ENCODE measurements at regions not wholly inside any gene's neighbourhood (a gene's known extent, or its start where the extent isn't known, plus 50 kb on each side); places are given as distances from the start of the nearest gene placed in this dataset.

DNA sequence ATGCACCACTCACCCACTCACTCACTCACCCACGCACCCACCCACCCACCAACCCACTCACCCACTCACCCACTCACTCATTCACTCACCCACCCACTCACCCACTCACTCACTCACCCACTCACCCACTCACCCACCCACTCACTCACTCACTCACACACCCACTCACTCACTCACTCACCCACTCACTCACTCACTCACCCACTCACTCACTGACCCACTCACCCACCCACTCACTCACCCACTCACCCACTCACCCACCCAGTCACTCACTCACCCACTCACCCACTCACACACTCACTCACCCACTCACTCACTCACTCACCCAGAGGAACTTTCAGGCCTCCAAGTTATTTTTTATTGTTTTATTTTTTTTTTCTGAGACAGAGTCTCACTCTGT, 93.1 kb upstream of the MKI67 start:
- DNase-seq (ENCODE audit: insufficient read length, low spot score), result no peak
- TF ChIP-seq SPI1 (IDR thresholded peaks at IDR 0.05; ENCODE audit: low read depth, low read length) (no peak), POLR2AphosphoS5 (IDR thresholded peaks at IDR 0.05; ENCODE audit: low read depth, low read length) (no peak), TAF1 (IDR thresholded peaks at IDR 0.05; ENCODE audit: low read depth, low read length) (no peak), PAX5 (IDR thresholded peaks at IDR 0.05; ENCODE audit: insufficient read depth, low read length, severe bottlenecking) (no peak), POLR2A (IDR thresholded peaks at IDR 0.05; ENCODE audit: low read depth, low read length) (no peak), POU2F2 (IDR thresholded peaks at IDR 0.05; ENCODE audit: low read depth, low read length) (no peak)
- FAIRE-seq, result no peak

- TF ChIP-seq POLR2AphosphoS5 (IDR thresholded peaks at IDR 0.05; ENCODE audit: low read depth, low read length), result no peak
- no peak for TF ChIP-seq POU2F2 (IDR thresholded peaks at IDR 0.05; ENCODE audit: low read depth, low read length)
- no peak for TF ChIP-seq PAX5 (IDR thresholded peaks at IDR 0.05; ENCODE audit: insufficient read depth, low read length, severe bottlenecking)
- TF ChIP-seq POLR2A (IDR thresholded peaks at IDR 0.05; ENCODE audit: low read depth, low read length), result no peak
- TF ChIP-seq SPI1 (IDR thresholded peaks at IDR 0.05; ENCODE audit: low read depth, low read length), result no peak
- no peak for TF ChIP-seq TAF1 (IDR thresholded peaks at IDR 0.05; ENCODE audit: low read depth, low read length)
- no peak for FAIRE-seq
- no peak for DNase-seq (ENCODE audit: insufficient read length, low spot score)
Measured at GRCh38 chr10:128220021-128220420, 93.8 kb upstream of the MKI67 start.

DNA sequence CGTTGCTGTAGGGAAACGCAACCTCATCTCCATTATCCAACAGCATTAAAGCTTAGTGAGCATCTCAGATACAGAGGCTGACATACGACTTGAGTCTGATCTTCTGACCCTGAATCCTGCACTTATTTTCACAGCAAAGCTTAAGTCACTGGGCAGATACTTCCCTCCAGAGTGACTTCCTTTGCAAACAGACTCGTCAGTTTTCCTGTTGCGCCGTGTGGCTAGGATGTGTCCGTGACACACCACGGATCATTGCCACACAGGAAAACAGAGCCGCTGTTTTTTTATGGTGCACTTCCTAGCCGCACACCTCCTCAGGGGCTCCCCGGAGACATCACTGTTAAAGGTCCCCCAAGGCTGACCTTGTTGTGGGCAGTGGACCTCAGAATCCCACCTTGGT, 94.9 kb upstream of the MKI67 start:
- DNase-seq (ENCODE audit: insufficient read length, low spot score) (no peak), FAIRE-seq (no peak)
- no peak for TF ChIP-seq POLR2AphosphoS5 (IDR thresholded peaks at IDR 0.05; ENCODE audit: low read depth, low read length)
- no peak for TF ChIP-seq POLR2A (IDR thresholded peaks at IDR 0.05; ENCODE audit: low read depth, low read length)
- TF ChIP-seq SPI1 (IDR thresholded peaks at IDR 0.05; ENCODE audit: low read depth, low read length), result no peak
- no peak for TF ChIP-seq PAX5 (IDR thresholded peaks at IDR 0.05; ENCODE audit: insufficient read depth, low read length, severe bottlenecking)
- no peak for TF ChIP-seq TAF1 (IDR thresholded peaks at IDR 0.05; ENCODE audit: low read depth, low read length)
- no peak for TF ChIP-seq POU2F2 (IDR thresholded peaks at IDR 0.05; ENCODE audit: low read depth, low read length)

DNA sequence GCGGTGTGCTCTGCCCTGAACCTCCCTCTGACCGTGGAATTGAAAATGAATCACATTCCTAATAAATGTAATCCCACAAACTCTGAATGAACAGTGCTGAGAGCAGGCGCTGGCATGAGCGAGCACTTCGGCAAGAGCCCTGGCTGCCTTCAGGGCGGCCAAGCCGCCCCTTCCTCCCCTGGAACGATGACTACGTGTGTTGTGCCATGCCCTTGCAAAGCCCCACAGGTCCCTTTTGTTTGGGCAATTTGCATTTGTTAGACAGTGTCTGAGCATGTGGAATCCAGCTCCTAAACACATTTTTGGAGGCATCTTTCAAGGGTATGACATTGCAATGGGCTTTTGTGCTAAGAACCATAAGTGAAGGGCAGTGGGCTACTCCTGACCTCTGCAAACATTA, 95.6 kb upstream of the MKI67 start:
- TF ChIP-seq TAF1 (IDR thresholded peaks at IDR 0.05; ENCODE audit: low read depth, low read length), result no peak
- TF ChIP-seq POLR2AphosphoS5 (IDR thresholded peaks at IDR 0.05; ENCODE audit: low read depth, low read length), result no peak
- TF ChIP-seq POU2F2 (IDR thresholded peaks at IDR 0.05; ENCODE audit: low read depth, low read length), result no peak
- TF ChIP-seq POLR2A (IDR thresholded peaks at IDR 0.05; ENCODE audit: low read depth, low read length), result no peak
- no peak for TF ChIP-seq SPI1 (IDR thresholded peaks at IDR 0.05; ENCODE audit: low read depth, low read length)
- no peak for TF ChIP-seq PAX5 (IDR thresholded peaks at IDR 0.05; ENCODE audit: insufficient read depth, low read length, severe bottlenecking)
- FAIRE-seq (no peak), DNase-seq (ENCODE audit: insufficient read length, low spot score) (no peak)

- no peak for TF ChIP-seq POU2F2 (IDR thresholded peaks at IDR 0.05; ENCODE audit: low read depth, low read length)
- no peak for TF ChIP-seq PAX5 (IDR thresholded peaks at IDR 0.05; ENCODE audit: insufficient read depth, low read length, severe bottlenecking)
- TF ChIP-seq POLR2AphosphoS5 (IDR thresholded peaks at IDR 0.05; ENCODE audit: low read depth, low read length), result no peak
- no peak for TF ChIP-seq TAF1 (IDR thresholded peaks at IDR 0.05; ENCODE audit: low read depth, low read length)
- TF ChIP-seq POLR2A (IDR thresholded peaks at IDR 0.05; ENCODE audit: low read depth, low read length), result no peak
- TF ChIP-seq SPI1 (IDR thresholded peaks at IDR 0.05; ENCODE audit: low read depth, low read length), result no peak
- FAIRE-seq, result no peak
- no peak for DNase-seq (ENCODE audit: insufficient read length, low spot score)
Measured at GRCh38 chr10:128222332-128222849, 96.2 kb upstream of the MKI67 start.

- no peak for DNase-seq (ENCODE audit: insufficient read length, low spot score)
- no peak for FAIRE-seq
- TF ChIP-seq POU2F2 (IDR thresholded peaks at IDR 0.05; ENCODE audit: low read depth, low read length) (no peak), POLR2AphosphoS5 (IDR thresholded peaks at IDR 0.05; ENCODE audit: low read depth, low read length) (no peak), TAF1 (IDR thresholded peaks at IDR 0.05; ENCODE audit: low read depth, low read length) (no peak), SPI1 (IDR thresholded peaks at IDR 0.05; ENCODE audit: low read depth, low read length) (no peak), POLR2A (IDR thresholded peaks at IDR 0.05; ENCODE audit: low read depth, low read length) (no peak), PAX5 (IDR thresholded peaks at IDR 0.05; ENCODE audit: insufficient read depth, low read length, severe bottlenecking) (no peak)
Measured at GRCh38 chr10:128230401-128230800, 104.2 kb upstream of the MKI67 start.

DNA sequence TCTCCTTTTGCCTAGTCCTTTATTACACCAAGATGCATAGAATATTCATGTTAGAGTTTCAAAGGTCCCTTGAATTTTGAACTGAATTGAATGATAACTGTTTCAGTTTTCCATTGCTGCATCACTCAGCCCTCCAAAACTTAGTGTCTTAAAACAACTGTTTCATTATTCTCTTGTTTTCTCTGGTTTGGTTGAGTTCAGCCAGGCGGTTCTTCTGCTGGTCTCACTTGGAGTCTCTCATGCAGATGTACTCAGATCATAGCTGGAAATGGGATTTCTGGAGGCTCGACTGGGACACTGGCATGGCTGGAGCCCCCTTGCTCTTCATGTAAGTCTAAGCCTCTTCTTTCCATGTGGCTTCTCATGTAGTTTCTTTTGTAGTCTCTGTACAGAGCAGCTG, 107.2 kb upstream of the MKI67 start:
- DNase-seq (ENCODE audit: insufficient read length, low spot score), result no peak
- FAIRE-seq, result no peak
- TF ChIP-seq POLR2A (IDR thresholded peaks at IDR 0.05; ENCODE audit: low read depth, low read length), result no peak
- no peak for TF ChIP-seq POU2F2 (IDR thresholded peaks at IDR 0.05; ENCODE audit: low read depth, low read length)
- TF ChIP-seq POLR2AphosphoS5 (IDR thresholded peaks at IDR 0.05; ENCODE audit: low read depth, low read length), result no peak
- TF ChIP-seq SPI1 (IDR thresholded peaks at IDR 0.05; ENCODE audit: low read depth, low read length), result no peak
- no peak for TF ChIP-seq PAX5 (IDR thresholded peaks at IDR 0.05; ENCODE audit: insufficient read depth, low read length, severe bottlenecking)
- TF ChIP-seq TAF1 (IDR thresholded peaks at IDR 0.05; ENCODE audit: low read depth, low read length), result no peak

DNA sequence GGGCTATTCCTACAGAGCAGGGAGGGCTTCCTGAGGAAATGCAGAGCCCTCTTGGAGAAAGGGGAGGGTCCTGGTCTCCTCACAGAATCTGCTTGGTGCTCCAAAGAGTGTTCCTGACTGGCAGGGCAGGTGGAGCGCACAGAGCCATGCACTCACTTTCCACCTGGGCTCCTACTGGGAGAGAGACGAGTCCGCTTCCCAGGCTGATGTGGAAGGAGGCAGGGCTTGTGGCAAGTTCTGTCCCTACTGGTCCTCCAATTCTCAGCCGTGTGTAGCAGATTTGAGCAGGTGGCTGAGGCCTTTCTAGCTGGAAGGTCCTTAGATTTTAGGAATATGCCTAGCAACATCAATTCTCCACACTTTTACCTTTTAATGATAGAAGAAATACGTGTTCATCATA, 111.5 kb upstream of the MKI67 start:
- no peak for FAIRE-seq
- DNase-seq (ENCODE audit: insufficient read length, low spot score), result no peak
- TF ChIP-seq POLR2AphosphoS5 (IDR thresholded peaks at IDR 0.05; ENCODE audit: low read depth, low read length) (no peak), POLR2A (IDR thresholded peaks at IDR 0.05; ENCODE audit: low read depth, low read length) (no peak), PAX5 (IDR thresholded peaks at IDR 0.05; ENCODE audit: insufficient read depth, low read length, severe bottlenecking) (no peak), POU2F2 (IDR thresholded peaks at IDR 0.05; ENCODE audit: low read depth, low read length) (no peak), SPI1 (IDR thresholded peaks at IDR 0.05; ENCODE audit: low read depth, low read length) (no peak), TAF1 (IDR thresholded peaks at IDR 0.05; ENCODE audit: low read depth, low read length) (no peak)

- no peak for FAIRE-seq
- TF ChIP-seq POU2F2 (IDR thresholded peaks at IDR 0.05; ENCODE audit: low read depth, low read length), result no peak
- no peak for TF ChIP-seq POLR2AphosphoS5 (IDR thresholded peaks at IDR 0.05; ENCODE audit: low read depth, low read length)
- TF ChIP-seq TAF1 (IDR thresholded peaks at IDR 0.05; ENCODE audit: low read depth, low read length), result no peak
- no peak for TF ChIP-seq POLR2A (IDR thresholded peaks at IDR 0.05; ENCODE audit: low read depth, low read length)
- no peak for TF ChIP-seq SPI1 (IDR thresholded peaks at IDR 0.05; ENCODE audit: low read depth, low read length)
- no peak for TF ChIP-seq PAX5 (IDR thresholded peaks at IDR 0.05; ENCODE audit: insufficient read depth, low read length, severe bottlenecking)
Measured at GRCh38 chr10:128241023-128241422, 114.8 kb upstream of the MKI67 start.

GRCh38 chr10:128242641-128243040, 116.4 kb upstream of the MKI67 start:
- no peak for FAIRE-seq

More at GRCh38 chr10:128241023-128241422, 114.8 kb upstream of the MKI67 start:
- no peak for DNase-seq (ENCODE audit: insufficient read length, low spot score)

More at GRCh38 chr10:128242641-128243040, 116.4 kb upstream of the MKI67 start:
- TF ChIP-seq POLR2AphosphoS5 (IDR thresholded peaks at IDR 0.05; ENCODE audit: low read depth, low read length), result no peak
- no peak for TF ChIP-seq TAF1 (IDR thresholded peaks at IDR 0.05; ENCODE audit: low read depth, low read length)
- TF ChIP-seq POLR2A (IDR thresholded peaks at IDR 0.05; ENCODE audit: low read depth, low read length), result no peak
- TF ChIP-seq POU2F2 (IDR thresholded peaks at IDR 0.05; ENCODE audit: low read depth, low read length), result no peak
- TF ChIP-seq PAX5 (IDR thresholded peaks at IDR 0.05; ENCODE audit: insufficient read depth, low read length, severe bottlenecking), result no peak
- TF ChIP-seq SPI1 (IDR thresholded peaks at IDR 0.05; ENCODE audit: low read depth, low read length), result no peak
- DNase-seq (ENCODE audit: insufficient read length, low spot score), result no peak

Data from GM12891 (cell line).